HG03045 (cell line): ENCODE measurements at regions not wholly inside any gene's neighbourhood (a gene's known extent, or its start where the extent isn't known, plus 50 kb on each side); places are given as distances from the start of the nearest gene placed in this dataset.
"Not testable (repeated sequence)": the region's sequence is repeated elsewhere in the genome, so short reads cannot be mapped to it uniquely, and the experiment has no call there.

ENCODE experiments used
- ATAC-seq: cut with Tn5 transposase; IDR thresholded peaks from one replicate; pipeline ENCODE4 v1.9.1; 2021; ENCODE audit warnings: mild to moderate bottlenecking, moderate library complexity; ENCODE audit not compliant: unreplicated experiment

DNA sequence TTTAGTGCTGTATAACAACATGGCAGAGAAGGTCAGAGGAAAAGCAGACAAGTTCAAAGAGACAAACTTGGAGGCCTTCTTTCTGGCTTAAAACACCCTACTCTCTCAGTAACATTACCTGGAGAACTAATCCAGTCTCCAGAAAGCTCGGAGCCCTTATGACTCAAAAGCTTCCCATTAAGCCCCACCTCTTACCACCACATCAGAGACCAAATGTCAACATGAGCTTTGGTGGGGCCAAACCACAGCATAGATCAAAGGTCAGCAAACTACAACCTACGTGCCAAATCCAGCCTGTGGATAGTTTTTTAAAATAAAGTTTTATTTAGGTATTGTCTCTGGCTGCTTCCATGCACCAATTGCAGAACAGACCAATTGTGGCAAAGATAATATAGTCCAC is 589.9 kb downstream of the DNAH5 start:
- ATAC-seq, result no peak

DNA sequence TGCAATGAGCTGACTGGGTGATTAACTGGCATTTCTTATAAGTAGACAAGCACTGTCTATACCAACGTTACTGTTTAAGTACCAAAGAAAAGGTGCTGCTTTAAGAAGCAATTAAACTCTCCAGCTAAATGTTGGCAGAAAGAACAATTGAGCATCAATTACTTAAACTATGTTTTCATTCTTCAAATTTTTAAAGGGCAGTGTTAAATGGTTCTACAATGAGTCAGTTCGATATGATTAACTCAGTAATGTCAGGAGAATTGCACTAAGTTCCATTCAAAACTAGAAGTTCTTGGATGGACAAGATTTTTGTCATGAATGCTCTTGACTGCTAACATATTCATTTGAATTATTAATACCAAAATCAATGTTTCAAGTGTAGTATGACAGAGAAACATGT is 593.7 kb downstream of the DNAH5 start:
- ATAC-seq, result no peak

DNA sequence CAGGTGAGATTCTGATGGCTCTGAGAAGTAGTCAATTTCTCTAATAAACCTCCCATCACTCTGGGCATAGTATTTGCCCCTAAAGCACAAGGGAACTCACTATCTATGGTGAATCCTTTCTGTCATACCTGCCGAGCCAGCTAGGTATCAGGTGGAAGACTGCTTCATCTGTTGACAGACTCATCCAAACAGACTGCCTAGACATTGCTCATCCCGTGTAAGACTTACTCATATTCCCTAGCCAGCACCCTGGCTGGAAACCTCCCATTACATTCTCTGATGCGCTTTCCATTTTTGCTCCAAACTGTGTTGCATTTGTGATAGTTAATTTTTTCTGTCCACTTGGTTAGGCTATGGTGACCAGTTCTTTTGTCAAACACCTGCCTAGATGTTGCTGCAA is 595.9 kb downstream of the DNAH5 start:
- ATAC-seq, result no peak

DNA sequence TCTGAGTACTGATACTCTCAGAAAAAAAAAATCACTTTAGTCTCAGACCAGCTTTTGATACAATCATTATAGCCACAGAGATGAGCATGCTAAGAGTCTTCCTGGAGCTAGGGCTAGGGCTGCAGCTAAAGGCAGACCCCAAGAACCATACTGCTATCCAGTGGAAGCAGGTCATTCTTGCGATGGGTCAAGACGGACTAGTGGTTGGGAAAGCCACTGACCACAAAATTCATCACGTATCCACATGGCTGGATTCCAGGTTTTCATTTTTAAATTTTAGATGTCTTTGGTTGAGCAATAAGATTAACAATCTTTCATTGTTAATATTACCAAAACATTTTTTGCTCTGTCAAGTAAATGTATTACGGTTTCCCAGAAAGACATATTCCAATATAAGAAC is 598.1 kb downstream of the DNAH5 start:
- ATAC-seq, result no peak

DNA sequence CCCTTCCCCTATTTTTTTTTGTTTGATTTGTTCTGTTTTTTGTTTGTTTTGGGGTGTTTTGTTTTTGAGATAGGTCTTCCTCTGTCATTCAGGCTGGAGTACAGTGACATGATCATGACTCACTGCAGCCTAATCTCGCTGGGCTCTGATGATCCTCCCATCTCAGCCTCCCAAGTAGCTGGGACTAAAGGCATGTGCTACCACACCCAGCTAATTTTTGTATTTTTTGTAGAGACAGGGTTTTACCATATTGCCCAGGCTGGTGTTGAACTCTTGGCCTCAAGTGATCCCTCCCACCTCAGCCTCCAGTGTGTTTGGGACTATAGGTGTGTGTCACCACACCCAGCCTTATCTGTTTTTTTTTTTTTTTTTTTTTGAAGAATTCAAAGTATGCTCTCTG is 605.4 kb downstream of the DNAH5 start:
- ATAC-seq, result no peak

DNA sequence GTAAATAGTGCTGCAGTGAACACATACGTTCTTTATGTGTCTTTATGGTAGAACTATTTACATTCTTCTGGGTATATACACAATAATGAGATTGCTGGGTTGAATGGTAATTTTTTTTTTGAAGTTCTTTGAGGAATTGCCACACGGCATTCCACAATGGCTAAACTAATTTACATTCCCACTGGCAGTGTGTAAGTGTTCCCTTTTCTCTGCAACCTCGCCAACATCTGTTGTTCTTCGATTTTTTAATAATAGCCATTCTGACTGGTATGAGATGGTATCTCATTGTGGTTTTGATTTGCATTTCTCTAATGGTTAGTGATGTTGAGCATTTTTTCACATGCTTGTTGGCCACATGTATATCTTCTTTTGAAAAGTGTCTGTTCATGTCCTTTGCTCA is 609.5 kb downstream of the DNAH5 start:
- not testable (repeated sequence) for ATAC-seq

DNA sequence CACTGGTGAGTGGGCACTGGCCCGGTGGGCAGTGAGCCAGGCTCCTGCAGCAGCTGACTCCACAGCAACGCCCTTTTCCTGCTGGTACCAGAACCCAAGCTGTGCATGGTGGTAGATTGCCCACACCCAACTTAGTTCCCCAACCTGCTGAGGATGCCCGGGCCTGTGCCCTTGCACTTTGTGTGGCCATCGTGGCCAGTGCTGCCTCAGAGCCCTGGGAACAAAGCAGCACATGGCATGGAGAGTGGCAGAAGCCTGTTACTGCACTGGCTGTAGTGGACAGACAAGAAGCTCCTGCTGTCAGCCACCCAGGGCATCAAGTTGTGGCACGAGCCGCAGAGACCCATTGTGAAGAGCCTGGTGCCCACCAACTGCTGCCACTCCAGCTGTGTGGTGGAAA is 612.9 kb downstream of the DNAH5 start:
- ATAC-seq, result no peak

DNA sequence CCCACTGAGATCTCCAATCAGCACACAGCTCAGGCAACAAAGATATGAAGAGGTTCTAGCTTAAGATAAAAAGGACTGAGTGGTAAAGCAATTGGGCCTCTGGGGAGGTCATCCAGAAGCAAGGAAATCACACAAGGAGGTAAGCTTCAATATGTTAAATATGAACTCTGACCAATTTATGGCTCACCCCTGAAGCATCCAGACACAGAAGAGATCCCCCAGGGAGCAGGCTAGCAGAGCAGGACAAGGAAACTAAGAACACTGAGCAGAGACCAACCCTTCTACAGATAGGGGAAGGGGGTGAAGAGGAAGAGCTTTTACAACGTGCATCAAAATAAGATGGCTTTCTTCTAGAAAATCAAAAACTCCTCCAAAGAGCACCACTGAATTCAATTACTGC is 616.2 kb downstream of the DNAH5 start:
- ATAC-seq, result no peak

DNA sequence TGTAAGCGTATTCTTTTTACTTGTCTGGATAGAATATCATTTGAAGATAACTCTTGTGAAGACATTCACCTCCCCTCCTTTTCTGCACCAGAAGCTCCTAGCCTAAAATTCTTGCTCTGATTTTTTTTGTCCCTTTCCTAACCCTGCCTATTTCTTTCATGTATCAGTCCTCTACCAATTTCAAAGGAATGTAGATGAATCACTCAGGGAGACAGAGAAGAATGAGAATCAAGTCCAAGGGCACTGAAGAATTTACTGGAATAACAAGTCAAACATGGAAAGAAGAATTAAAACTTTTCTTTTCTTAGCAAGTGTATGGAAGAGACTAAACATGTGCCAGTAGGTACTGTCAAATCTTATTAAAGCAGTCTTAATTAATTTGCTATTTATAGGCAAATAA is 618.7 kb downstream of the DNAH5 start:
- ATAC-seq, result no peak

DNA sequence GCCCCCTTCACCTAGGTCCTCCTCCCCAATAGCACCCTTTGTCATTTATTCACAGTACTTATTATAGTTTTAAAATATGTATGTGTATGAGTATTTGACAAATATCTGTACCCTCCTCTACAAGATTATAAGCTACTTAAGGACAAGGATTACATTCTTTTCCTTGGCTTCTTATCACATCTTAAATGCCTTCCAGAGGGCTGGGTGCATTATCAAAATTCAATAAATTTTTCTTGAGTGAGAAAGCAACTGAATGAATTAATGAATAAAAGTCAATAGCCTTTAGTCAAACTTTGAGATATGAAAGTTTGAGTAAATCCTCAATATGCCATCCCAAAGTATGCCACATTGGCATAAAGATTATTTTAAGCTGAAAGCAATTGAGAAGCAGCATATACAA is 621.7 kb downstream of the DNAH5 start:
- ATAC-seq, result no peak

DNA sequence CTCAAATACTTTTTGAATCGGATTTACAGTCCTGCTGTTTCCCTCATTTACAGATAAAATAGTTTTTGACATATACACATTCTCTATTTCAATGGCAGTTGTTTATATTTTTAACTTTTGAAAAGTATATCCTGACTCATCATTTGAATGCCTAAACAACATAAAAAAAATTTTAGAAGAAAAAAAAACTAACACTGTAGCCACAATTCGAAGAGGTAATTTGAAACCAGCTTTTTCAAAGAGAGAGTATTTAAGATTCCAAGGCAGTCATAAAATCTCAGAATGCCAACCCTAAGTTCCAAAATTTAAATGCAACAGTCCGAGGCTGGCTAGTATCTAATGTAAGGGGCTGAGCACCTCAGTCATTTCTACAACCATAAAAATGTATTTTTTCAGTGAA is 626.8 kb downstream of the DNAH5 start:
- ATAC-seq, result no peak

DNA sequence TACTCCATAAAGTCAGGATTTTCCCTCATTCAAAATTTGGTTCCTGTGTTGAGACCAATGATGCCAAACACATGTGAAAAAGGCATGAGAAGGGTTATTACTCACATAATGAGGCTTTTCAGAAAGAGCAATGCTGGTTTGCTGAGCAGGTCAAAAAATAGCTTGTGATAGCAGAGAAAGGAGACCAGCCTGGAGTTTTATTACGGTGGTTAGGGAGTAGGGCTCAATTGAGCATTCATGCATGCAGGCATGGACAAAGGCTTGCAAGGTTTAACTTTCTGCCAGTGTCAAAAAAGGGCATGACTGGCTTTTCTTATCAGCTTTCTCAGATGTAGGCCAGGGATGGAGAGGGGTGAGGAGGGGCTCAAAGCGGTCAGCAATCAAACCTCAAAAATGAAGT is 628.3 kb downstream of the DNAH5 start:
- ATAC-seq, result no peak

DNA sequence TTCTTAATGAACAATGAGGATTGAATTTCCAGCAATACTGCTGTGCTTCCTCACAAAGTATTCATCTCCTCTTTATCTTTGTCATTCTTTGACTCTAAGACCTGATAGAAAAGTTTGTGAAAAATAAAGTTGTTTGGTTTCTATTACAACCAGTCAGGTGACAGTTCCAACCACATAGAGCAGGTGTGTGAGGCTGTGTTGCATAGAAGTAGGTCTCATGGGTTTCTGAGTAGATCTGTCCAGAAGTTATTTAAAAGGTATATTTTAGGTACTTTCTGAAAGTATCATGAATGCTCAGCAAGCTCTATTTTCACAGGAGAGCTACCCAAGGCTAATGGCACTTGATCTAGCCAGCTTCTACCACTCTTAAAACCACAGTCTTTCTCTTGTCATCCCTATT is 637.0 kb downstream of the DNAH5 start:
- ATAC-seq, result no peak

DNA sequence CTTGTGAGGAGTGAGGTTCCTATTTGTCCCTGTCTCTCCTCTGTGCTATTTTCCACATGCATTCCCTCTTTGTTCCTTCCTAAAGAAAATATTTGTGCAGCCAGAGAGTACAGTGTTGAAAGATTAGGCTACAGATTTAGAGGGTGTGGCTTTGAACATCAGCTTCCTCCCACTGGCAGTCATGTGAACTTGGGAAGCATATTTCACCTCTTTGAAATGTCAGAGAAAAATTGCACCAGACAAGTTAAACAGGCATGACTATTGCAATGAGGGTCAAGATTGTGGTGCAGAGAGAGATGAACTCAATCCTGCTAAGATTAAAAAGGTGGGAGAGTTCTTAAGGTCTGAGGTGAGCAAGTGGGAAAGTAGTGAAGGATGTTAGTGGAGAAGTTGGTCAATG is 641.0 kb downstream of the DNAH5 start:
- ATAC-seq, result no peak

DNA sequence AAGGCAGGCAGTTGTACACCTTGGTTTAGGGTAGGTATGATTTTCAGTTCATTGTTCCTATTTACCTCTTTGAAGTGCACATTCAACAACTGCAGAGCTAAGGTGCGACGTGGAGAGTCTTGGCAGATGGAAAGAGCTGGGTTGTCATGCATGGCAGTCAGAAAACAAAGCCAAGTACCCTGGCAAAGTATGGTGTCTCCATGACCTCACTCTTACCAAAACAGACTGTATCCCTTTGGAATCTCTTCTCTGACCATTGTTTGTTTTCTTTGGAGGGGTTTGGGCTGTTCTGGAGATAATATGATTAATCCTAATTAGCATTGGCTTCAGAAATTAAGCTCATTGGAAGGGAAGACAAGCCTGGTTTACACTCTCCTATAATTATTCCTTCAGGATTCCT is 665.7 kb downstream of the DNAH5 start:
- no peak for ATAC-seq

DNA sequence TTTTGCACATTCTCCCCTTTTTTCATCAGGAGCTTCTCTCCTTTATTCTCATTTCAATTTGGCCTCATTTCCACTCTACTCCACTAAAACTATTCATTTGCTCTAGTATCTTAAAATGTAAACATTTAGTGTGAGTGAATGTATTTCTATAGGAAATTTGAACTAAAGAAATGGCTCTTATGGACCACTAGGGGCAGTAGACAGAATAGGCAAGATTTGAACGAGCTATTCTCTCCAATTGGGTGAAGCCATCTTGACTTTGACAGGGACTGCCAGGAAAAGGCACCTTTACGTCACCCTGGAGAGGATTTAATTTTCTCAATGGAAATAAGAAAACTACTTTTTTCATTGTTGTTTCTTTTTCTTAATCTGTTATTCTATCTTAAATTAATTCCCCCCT is 666.3 kb downstream of the DNAH5 start:
- no peak for ATAC-seq

DNA sequence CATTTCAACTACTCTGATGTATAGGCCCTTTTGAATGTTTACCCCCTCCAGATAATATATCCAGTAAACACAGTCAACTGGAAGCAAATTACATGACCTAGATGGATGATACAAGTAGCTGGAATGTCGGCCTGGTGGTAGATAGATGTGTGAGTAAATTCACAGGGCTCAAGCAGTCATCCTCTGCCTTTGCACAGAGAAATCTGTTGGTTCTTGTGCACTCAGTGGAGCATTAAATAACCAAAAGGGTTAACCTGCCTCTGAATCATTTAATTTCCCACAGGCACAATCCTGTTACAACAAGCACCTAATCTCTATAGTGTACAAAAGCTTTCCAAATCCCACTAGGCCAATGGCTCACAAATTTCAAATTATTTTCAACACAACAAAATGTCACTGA is 668.3 kb downstream of the DNAH5 start:
- no peak for ATAC-seq

DNA sequence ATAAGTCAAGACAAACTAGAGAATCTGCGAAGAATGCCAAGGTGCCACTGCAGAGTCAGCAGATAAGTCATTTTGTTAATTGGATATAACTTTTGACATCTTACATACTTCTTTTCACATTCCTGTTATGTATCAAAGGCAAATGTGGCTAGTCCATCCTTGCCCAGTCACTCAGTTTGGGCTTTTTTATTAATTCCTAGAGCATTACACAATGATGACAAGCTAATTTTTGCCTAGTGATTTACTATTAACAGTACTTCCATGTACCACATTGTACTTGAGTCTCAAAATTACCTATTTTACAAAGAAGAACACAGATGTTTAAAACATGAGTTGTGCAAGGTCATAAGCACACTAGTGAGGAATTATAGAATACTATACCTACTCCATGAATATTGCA is 680.8 kb downstream of the DNAH5 start:
- ATAC-seq, result no peak

DNA sequence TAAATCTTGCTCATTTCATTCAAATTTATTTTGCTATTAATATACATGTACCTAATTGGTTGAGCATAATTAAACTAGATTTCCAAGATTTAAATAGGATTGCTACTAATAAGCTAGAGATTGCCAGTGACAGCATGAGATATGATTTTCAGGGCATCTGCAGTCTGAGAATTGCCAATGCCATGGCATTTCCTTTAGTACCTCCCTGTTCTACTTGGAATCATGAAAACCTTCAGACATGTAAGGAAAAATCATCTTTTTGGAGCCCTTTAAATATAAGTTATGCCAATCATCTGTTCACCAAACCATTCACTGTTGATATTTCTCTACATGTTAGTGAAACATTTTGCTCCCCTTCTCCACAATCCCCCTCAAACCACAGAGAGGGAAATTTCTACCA is 691.4 kb downstream of the DNAH5 start:
- ATAC-seq, result no peak

DNA sequence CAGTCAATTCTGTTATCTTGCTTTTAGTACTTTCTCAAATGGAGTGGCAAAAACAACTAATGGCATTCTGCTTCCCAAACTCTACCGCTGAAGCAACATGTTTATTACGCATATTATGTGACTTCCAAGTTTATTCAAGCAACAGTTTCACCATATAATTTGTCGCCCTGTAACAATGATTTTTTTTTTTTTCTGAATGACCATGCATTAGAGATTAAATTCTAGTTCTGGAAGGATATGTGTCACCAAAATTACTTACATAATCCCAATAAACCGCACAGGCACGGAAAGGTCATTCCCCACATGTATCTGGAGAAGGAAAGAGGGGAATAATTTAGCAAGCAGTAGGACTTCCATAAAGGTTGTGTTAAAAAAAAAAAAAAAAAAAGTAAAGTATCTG is 691.8 kb downstream of the DNAH5 start:
- ATAC-seq, result no peak

DNA sequence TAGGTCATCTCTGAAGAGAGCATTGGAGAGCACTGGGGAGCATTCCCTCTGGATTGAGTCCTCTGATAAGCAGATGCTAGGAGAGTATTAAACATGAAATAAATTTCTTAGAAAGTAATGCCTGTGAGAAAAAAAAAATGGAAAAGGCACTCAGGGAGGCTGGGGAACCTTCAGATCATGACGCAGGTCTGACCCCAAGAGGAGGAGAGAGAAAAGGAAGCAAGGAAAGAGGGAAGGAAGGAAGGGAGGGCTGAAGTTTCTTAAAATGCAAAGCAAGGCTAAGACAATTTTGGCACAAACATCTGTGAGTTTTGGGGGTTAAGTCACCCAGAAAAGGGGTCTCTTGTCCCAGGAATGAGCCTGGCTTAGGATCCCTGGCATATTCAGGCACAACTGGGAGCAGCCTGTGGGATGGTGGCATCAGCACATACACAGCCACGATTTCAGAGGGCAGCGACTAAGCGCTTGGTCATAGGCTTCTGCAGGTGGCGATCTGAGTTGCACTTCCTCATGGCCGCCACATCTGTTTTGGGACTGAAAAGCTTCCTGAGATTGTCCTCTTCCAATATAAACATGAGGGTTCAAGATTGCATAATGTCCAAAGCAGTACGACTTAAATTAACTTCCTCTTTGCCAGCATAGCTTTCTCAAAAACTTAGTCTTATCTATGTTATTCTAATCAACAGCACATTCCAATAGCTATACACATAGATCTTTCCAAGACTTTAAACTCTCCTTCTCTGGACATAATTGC is 692.7 kb downstream of the DNAH5 start:
- no peak for ATAC-seq

DNA sequence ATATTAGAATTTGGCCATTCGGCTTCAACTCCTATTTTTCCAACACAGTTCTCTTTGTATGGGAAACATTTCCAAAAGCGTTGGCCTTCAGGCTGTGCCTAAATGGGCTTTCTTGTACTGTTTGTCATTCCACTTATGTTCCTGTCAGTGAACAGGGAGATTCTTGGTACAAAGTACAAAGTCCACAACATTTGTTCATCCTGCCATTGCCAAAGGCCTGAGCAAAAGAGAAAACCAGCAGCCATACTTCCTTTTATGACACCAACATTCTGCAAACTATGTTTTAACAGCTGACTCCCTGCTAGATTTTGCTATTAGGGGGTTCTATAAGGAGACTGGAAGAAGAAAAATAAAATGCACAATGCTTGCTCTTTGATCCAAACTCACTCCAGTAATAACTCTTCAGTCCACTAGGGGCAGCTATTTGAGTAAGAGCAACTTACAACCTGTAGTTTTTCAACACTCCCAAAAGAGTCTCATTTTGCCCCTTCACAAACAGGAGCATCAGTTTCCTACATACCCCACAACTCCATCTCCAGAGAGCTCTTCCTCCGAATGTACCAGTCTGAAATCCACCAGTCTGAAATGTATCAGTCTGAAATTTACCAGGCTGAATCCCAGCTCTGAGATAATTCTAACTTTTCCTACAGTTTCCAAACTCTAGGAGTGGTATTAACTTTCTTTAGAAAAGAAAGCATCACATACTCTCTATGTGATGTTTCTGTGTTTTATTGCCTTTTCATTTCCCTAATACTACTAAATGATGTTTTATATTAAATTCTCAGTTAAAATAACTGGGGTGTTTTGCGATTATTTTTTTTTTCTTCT is 693.8 kb downstream of the DNAH5 start:
- no peak for ATAC-seq

DNA sequence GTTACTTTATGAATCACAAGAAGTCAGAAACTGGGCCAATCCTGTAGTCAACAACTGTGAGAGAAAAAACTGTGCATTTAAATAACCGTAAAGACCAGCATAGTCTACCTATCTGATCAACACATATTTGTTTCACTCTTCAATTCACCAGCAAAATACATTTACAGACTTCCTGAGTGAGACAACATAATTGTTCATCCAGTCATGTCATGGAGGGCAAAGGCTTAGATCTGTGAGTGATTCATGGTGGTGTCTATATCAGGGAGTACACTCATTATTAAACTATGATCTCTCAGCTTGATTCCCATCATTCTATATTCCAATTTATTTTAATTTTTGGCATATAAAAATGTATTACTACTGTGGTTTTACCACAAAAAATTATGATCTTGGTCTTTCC is 694.6 kb downstream of the DNAH5 start:
- ATAC-seq, result no peak
